ENCODE measurements at regions not wholly inside any gene's neighbourhood (a gene's known extent, or its start where the extent isn't known, plus 50 kb on each side); places are given as distances from the start of the nearest gene placed in this dataset.

GRCh38 chr15:94770199-94770598 lies 538.8 kb downstream of the MCTP2 start:
- DNase-seq, result no peak

GRCh38 chr15:94777037-94777436 lies 545.7 kb downstream of the MCTP2 start:
- no peak for DNase-seq

- no peak for DNase-seq
Measured at GRCh38 chr15:94778840-94779239, 547.5 kb downstream of the MCTP2 start.

- DNase-seq, result no peak
Measured at GRCh38 chr15:94780166-94780565, 548.8 kb downstream of the MCTP2 start.

GRCh38 chr15:94785091-94785490 lies 553.7 kb downstream of the MCTP2 start:
- DNase-seq, result no peak

- DNase-seq, result no peak
Measured at GRCh38 chr15:94791008-94791407, 559.6 kb downstream of the MCTP2 start.

GRCh38 chr15:94791510-94791909 lies 560.1 kb downstream of the MCTP2 start:
- no peak for DNase-seq

- no peak for DNase-seq
Measured at GRCh38 chr15:94792196-94792595, 560.8 kb downstream of the MCTP2 start.

GRCh38 chr15:94793207-94793606 lies 561.8 kb downstream of the MCTP2 start:
- no peak for DNase-seq

- no peak for DNase-seq
Measured at GRCh38 chr15:94793641-94794040, 562.3 kb downstream of the MCTP2 start.

- no peak for DNase-seq
Measured at GRCh38 chr15:94804613-94805012, 573.3 kb downstream of the MCTP2 start.

GRCh38 chr15:94815110-94815731 lies 583.9 kb downstream of the MCTP2 start:
- DNase-seq, result no peak

GRCh38 chr15:94815914-94816313 lies 584.6 kb downstream of the MCTP2 start:
- DNase-seq, result no peak

GRCh38 chr15:94829887-94830884 lies 598.8 kb downstream of the MCTP2 start:
- DNase-seq, result no peak

- DNase-seq, result no peak
Measured at GRCh38 chr15:94834000-94834399, 602.6 kb downstream of the MCTP2 start.

GRCh38 chr15:94834494-94834893 lies 603.1 kb downstream of the MCTP2 start:
- DNase-seq, result no peak

GRCh38 chr15:94838281-94838680 lies 606.9 kb downstream of the MCTP2 start:
- no peak for DNase-seq

- DNase-seq, result no peak
Measured at GRCh38 chr15:94840794-94841783, 609.7 kb downstream of the MCTP2 start.

- no peak for DNase-seq
Measured at GRCh38 chr15:94843060-94843459, 611.7 kb downstream of the MCTP2 start.

GRCh38 chr15:94844198-94844537 lies 612.8 kb downstream of the MCTP2 start:
- no peak for DNase-seq

- no peak for DNase-seq
Measured at GRCh38 chr15:94844538-94845389, 613.4 kb downstream of the MCTP2 start.

GRCh38 chr15:94845390-94845716 lies 614.0 kb downstream of the MCTP2 start:
- DNase-seq, result no peak
